NB4 (cell line): ENCODE measurements at regions not wholly inside any gene's neighbourhood (a gene's known extent, or its start where the extent isn't known, plus 50 kb on each side); places are given as distances from the start of the nearest gene placed in this dataset.
A peak's percentile ranks its signal among the peaks of the same experiment; 100 is the strongest.

Experiments
- DNase-seq: peaks from one replicate; pipeline ENCODE4 v3.0.0; 2010; ENCODE audit warnings: low read depth
- H3K4me3 ChIP-seq: one replicate; pipeline ENCODE4 v1.5.1; 2011; ENCODE audit warnings: mild to moderate bottlenecking, low read depth, low read length, moderate library complexity
- CTCF ChIP-seq: IDR thresholded peaks from one replicate; pipeline ENCODE4 v1.5.1; 2012; ENCODE audit warnings: low read depth, low read length
- MAX ChIP-seq: IDR thresholded peaks from 2 replicates; pipeline ENCODE4 v1.6.1; 2011; ENCODE audit warnings: low read depth, low read length
- MYC ChIP-seq: IDR thresholded peaks from 2 replicates; pipeline ENCODE4 v1.6.1; 2011; ENCODE audit warnings: low read depth, low read length
- POLR2A ChIP-seq: IDR thresholded peaks from 2 replicates; pipeline ENCODE4 v1.6.1; 2011; ENCODE audit warnings: mild to moderate bottlenecking; ENCODE audit not compliant: insufficient read length; ENCODE audit errors: extremely low read depth

GRCh38 chr2:40625849-40626248 is 174.0 kb upstream of the SLC8A1 start:
- DNase-seq: peak; percentile 7
- no peak overlapping the region for H3K4me3 ChIP-seq

GRCh38 chr2:40628556-40628955 is 176.7 kb upstream of the SLC8A1 start:
- TF ChIP-seq POLR2A (no peak), MYC (no peak), CTCF (no peak), MAX (no peak)
- H3K4me3 ChIP-seq: no peak overlapping the region
- no peak for DNase-seq

More at GRCh38 chr2:40625849-40626248, 174.0 kb upstream of the SLC8A1 start:
- no peak for TF ChIP-seq MYC
- no peak for TF ChIP-seq MAX
- no peak for TF ChIP-seq CTCF
- no peak for TF ChIP-seq POLR2A

DNA sequence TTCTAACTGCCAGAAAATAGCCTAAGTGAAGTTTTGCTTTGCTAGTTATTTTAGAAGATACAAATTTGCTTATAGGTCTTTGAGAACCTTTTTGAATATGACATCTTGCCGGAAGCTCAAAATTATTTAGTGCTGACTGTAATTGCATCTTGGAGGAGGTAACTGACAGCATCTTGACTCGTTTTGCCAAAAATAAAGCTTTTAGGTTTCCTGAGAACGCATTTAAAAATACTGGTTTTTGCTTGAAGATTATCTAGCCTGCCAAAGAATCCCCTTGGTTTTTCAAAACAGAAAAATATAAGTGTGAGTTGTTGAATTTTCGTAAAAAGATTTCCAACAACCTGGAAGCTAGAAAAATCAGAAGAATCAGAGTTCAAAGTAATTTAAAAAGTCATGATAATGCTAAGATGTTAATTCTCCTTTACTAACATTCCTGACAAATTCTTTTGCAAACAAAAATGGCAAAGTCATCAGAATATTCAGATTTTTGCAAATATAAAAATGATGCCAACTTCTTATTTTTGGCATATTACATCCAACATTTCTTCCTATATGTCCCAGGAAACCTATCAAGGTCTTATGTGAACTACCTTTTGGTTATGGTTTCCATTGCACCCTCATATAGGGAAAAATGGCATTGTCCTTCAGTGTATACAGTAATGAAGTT is 178.0 kb upstream of the SLC8A1 start:
- no peak overlapping the region for H3K4me3 ChIP-seq
- DNase-seq: no peak
- no peak for TF ChIP-seq CTCF
- TF ChIP-seq MYC: no peak
- TF ChIP-seq POLR2A: no peak
- TF ChIP-seq MAX: no peak

- TF ChIP-seq MAX (no peak), CTCF (no peak)
- no peak for DNase-seq
- H3K4me3 ChIP-seq: no peak overlapping the region
These were observed 187.4 kb upstream of the SLC8A1 start for GRCh38 chr2:40639320-40639719.

GRCh38 chr2:40642237-40642636 is 190.3 kb upstream of the SLC8A1 start:
- DNase-seq: no peak
- TF ChIP-seq POLR2A: no peak

GRCh38 chr2:40642726-40643125 is 190.8 kb upstream of the SLC8A1 start:
- no peak for DNase-seq
- H3K4me3 ChIP-seq: no peak overlapping the region
- TF ChIP-seq CTCF: no peak
- no peak for TF ChIP-seq MAX
- no peak for TF ChIP-seq MYC

More at GRCh38 chr2:40642237-40642636, 190.3 kb upstream of the SLC8A1 start:
- H3K4me3 ChIP-seq: no peak overlapping the region
